ENCODE measurements at regions not wholly inside any gene's neighbourhood (a gene's known extent, or its start where the extent isn't known, plus 50 kb on each side); places are given as distances from the start of the nearest gene placed in this dataset.

DNA sequence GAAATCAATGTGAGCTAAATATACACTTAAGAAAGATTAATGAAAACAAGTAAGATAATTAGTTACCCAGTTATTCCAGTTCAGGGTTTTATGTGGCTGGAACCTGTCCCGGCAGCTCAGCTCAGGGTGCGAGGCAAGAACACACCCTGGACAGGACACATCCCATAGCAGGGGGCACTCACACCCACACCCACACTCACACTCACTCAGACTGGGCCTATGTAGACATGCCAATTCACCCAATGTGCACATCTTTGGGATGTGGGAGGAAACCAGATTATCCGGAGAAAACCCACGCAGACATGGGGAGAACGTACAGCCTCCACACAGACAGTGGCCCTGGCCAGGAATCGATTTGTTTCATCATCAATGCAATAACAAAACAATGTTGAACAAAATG is 66.0 kb upstream of the TMCC3 start:
- no peak for TF ChIP-seq POLR2A (IDR thresholded peaks at IDR 0.05)
- TF ChIP-seq, protein P1, sequence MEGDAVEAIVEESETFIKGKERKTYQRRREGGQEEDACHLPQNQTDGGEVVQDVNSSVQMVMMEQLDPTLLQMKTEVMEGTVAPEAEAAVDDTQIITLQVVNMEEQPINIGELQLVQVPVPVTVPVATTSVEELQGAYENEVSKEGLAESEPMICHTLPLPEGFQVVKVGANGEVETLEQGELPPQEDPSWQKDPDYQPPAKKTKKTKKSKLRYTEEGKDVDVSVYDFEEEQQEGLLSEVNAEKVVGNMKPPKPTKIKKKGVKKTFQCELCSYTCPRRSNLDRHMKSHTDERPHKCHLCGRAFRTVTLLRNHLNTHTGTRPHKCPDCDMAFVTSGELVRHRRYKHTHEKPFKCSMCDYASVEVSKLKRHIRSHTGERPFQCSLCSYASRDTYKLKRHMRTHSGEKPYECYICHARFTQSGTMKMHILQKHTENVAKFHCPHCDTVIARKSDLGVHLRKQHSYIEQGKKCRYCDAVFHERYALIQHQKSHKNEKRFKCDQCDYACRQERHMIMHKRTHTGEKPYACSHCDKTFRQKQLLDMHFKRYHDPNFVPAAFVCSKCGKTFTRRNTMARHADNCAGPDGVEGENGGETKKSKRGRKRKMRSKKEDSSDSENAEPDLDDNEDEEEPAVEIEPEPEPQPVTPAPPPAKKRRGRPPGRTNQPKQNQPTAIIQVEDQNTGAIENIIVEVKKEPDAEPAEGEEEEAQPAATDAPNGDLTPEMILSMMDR (IDR thresholded peaks at IDR 0.05 in 4 of 5, conservative IDR thresholded peaks at IDR 0.05 in 1 of 5), result no peak
- Histone ChIP-seq H3K27me3 (no peaks in the 10 kb centered on the region), H3K4me1 (peaks cover 27 to 37% of the 10 kb centered on the region in 2 donors), H3K9me3 (no peaks in the 10 kb centered on the region), H3K4me3 (no peak overlapping the region), H3K36me3 (no peaks in the 10 kb centered on the region), H3K27ac (no peak overlapping the region)
- in situ Hi-C loops (cut with MboI; ENCODE audit: low sequenced_read_pairs in 4 of 4) (no loop called here), intact Hi-C loops (cut with DNase I; ENCODE audit: low total_unique reads) (no loop called here)
- ATAC-seq, result no peak
- DNase-seq, result no peak

DNA sequence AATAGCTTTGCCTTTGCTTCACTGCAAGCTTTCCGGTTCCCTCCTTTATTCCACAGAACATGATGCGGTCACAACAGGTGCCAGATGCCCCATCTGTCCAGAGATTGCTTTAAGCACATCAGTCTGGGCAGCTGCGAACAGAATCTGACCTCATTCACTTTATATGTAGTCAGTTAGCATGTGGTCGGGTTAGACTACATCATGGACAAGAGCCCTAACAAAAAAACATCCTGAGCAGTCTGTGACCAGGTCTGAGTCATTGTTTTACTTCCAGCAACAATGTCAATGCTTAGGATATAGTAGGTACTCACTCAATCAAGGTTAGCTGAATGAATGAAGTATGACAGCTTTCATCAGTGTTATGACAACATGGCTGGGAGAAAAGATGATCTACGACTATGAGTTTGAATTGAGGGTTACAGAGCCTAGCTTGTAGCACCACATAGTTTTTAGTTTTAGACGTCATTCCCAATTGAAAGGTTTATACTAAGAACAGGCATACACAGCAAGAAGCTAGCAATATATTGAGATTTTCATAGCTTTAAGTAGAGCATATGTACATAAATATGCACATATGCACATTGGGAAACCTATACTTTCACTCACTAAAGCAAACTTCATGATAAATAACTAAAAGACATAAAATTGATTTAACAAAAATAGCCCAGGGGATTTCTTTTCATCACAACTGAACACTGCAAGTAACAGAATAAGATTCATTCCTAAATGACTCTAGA is 64.2 kb upstream of the TMCC3 start:
- Histone ChIP-seq H3K4me3 (no peak overlapping the region), H3K4me1 (peaks cover 27 to 37% of the 10 kb centered on the region in 2 donors), H3K9me3 (no peaks in the 10 kb centered on the region), H3K36me3 (no peaks in the 10 kb centered on the region), H3K27me3 (no peaks in the 10 kb centered on the region), H3K27ac (peak overlapping the region; percentile 75 to 84 (median 80))
- DNase-seq (peak; percentile 85 to 87), ATAC-seq (peak; percentile 91 to 92)
- no peak for TF ChIP-seq POLR2A (IDR thresholded peaks at IDR 0.05)
- TF ChIP-seq, protein P1 (IDR thresholded peaks at IDR 0.05 in 4 of 5, conservative IDR thresholded peaks at IDR 0.05 in 1 of 5), result no peak
- intact Hi-C loops (cut with DNase I; ENCODE audit: low total_unique reads) (loop anchor here (2.0 to 5.0 kb wide), 4 partner anchors 48 to 117 kb away; no protein-coding TSS in a partner anchor), in situ Hi-C loops (cut with MboI; ENCODE audit: low sequenced_read_pairs in 4 of 4) (loop anchor here in 1 of 4 donors (5.0 kb wide), 1 partner anchor 67 kb away; no protein-coding TSS in a partner anchor)

DNA sequence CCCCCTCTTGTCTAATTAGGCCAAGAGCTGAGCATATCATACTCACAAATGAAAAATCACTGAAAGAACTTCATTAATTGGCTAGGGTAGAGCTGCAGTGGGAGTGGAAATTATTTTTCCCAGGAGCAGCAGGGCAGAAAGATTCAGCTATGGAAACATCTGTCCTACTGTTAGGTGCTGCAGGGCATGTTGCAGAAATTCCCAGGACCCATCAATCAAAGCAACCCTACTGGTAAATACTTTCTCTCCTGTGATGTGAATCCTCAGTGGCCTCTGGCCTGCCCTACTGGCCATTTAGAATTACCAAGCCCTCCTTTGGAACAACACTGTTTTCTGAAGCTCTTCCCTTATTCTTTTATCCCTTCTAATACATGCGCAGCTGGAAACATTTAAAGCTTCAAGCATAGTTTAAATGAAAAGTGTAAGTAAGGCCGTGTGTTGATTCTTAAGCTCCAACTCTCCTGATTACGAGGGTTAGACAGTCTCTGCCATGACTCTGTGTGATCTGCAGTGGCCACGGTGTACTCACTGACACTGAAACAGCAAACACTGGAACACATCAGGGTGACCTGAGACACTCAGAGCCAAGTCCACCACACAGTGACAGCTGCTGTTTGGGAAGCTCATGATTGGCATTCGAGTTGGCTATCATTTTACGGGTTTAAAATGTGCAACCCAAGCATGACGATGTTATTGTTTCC is 62.6 kb upstream of the TMCC3 start:
- ATAC-seq, result peak; percentile 86 to 88

DNA sequence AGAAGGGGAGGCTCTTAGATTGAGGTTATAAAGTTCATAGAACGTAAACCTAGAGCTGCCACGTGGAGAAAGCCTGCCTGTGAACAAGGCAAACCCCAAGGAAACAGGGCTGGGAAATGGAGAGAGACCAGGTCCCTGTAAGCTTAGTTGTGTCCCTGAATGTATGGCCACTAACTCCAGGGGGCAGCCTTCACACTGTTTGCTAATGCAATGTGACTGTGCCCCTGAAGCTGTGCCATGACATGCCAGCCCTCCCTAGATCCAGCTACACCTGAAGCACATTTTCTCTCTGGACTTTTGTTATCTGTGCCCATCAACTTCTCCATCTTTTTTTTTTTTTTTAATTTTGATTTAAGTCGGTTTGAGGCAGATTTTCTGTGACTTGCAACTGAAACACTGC is 60.6 kb upstream of the TMCC3 start:
- DNase-seq (no peak), ATAC-seq (no peak)
- Histone ChIP-seq H3K27ac (no peak overlapping the region), H3K27me3 (no peaks in the 10 kb centered on the region), H3K9me3 (no peaks in the 10 kb centered on the region), H3K4me1 (peaks cover 29 to 30% of the 10 kb centered on the region in 2 donors), H3K36me3 (no peaks in the 10 kb centered on the region), H3K4me3 (no peak overlapping the region)
- intact Hi-C loops (cut with DNase I; ENCODE audit: low total_unique reads) (loop anchor here (5.0 kb wide), 2 partner anchors 51 to 114 kb away; no protein-coding TSS in a partner anchor), in situ Hi-C loops (cut with MboI; ENCODE audit: low sequenced_read_pairs in 4 of 4) (loop anchor here in 1 of 4 donors (5.0 kb wide), 1 partner anchor 64 kb away; no protein-coding TSS in a partner anchor)
- TF ChIP-seq, protein P1 (IDR thresholded peaks at IDR 0.05 in 4 of 5, conservative IDR thresholded peaks at IDR 0.05 in 1 of 5), result peak in 2 of 5 experiments; percentile 27 to 38
- no peak for TF ChIP-seq POLR2A (IDR thresholded peaks at IDR 0.05)

More for the DNA sequence above, 62.6 kb upstream of the TMCC3 start:
- in situ Hi-C loops (cut with MboI; ENCODE audit: low sequenced_read_pairs in 4 of 4), result loop anchor here in 1 of 4 donors (5.0 kb wide), 1 partner anchor 66 kb away; no protein-coding TSS in a partner anchor
- H3K9me3 ChIP-seq, result no peaks in the 10 kb centered on the region
- no peak overlapping the region for H3K4me3 ChIP-seq
- peak; percentile 76 for DNase-seq
- H3K4me1 ChIP-seq, result peaks cover 29 to 41% of the 10 kb centered on the region in 2 donors
- peak overlapping the region; percentile 75 to 84 (median 80) for H3K27ac ChIP-seq
- no peaks in the 10 kb centered on the region for H3K27me3 ChIP-seq
- TF ChIP-seq POLR2A (IDR thresholded peaks at IDR 0.05), result peak; percentile 19 to 55
- TF ChIP-seq, protein P1 (IDR thresholded peaks at IDR 0.05 in 4 of 5, conservative IDR thresholded peaks at IDR 0.05 in 1 of 5), result peak in 1 of 5 experiments; percentile 18
- no peaks in the 10 kb centered on the region for H3K36me3 ChIP-seq
- intact Hi-C loops (cut with DNase I; ENCODE audit: low total_unique reads), result loop anchor here (5.0 kb wide), 2 partner anchors 49 to 116 kb away; no protein-coding TSS in a partner anchor

Data from gastrocnemius medialis (tissue), 4 donors.